Fibroblast of pulmonary artery (primary cell): ENCODE measurements at regions not wholly inside any gene's neighbourhood (a gene's known extent, or its start where the extent isn't known, plus 50 kb on each side); places are given as distances from the start of the nearest gene placed in this dataset.

Experiments
- DNase-seq: peaks from one replicate; pipeline ENCODE4 v3.0.0-alpha.2; 2010; ENCODE audit warnings: low read depth
- H3K4me3 ChIP-seq: replicated peaks from 2 replicates; pipeline ENCODE4 v1.5.1; 2011; ENCODE audit warnings: low read depth, mild to moderate bottlenecking, control low read depth, low read length, moderate library complexity
- TF ChIP-seq, protein P1 (sequence below): IDR thresholded peaks from 2 replicates; pipeline ENCODE4 v1.5.1; 2011; ENCODE audit warnings: mild to moderate bottlenecking, control low read depth, low read length, inconsistent platforms; ENCODE audit errors: missing control alignments

DNA sequence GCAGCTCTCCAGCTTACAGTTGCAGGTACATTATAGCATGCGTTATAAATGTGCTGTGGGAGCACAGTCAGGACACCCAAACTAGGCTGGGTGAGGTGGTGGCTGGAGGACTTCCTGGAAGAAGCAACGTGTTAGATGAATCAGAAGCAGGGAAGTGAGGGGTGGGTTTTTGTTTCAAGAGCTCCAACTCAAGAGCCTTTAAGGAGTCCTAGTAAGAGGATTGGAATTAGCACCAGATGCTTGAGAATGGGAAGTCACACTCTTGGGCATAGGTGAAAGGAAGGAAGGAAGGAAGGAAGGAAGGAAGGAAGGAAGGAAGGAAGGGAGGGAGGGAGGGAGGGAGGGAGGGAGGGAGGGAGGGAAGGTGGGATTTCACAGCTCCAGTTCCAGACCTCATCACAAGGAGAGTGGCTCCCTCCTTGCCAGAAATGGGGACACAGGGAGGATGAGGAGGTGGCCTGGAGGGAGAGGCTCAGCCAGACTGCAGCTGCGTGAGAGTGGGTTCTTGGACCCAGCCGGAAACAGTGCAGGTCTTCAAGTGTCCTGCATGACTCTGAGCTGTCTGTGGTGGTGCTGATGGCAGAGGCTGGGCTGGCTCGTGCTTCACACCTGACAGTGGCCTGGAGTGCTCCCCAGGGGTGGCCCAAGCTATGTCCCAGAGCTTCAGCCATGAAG is 115.7 kb upstream of the GSC start:
- TF ChIP-seq, protein P1, sequence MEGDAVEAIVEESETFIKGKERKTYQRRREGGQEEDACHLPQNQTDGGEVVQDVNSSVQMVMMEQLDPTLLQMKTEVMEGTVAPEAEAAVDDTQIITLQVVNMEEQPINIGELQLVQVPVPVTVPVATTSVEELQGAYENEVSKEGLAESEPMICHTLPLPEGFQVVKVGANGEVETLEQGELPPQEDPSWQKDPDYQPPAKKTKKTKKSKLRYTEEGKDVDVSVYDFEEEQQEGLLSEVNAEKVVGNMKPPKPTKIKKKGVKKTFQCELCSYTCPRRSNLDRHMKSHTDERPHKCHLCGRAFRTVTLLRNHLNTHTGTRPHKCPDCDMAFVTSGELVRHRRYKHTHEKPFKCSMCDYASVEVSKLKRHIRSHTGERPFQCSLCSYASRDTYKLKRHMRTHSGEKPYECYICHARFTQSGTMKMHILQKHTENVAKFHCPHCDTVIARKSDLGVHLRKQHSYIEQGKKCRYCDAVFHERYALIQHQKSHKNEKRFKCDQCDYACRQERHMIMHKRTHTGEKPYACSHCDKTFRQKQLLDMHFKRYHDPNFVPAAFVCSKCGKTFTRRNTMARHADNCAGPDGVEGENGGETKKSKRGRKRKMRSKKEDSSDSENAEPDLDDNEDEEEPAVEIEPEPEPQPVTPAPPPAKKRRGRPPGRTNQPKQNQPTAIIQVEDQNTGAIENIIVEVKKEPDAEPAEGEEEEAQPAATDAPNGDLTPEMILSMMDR: no peak
- DNase-seq: no peak
- no peak overlapping the region for H3K4me3 ChIP-seq

DNA sequence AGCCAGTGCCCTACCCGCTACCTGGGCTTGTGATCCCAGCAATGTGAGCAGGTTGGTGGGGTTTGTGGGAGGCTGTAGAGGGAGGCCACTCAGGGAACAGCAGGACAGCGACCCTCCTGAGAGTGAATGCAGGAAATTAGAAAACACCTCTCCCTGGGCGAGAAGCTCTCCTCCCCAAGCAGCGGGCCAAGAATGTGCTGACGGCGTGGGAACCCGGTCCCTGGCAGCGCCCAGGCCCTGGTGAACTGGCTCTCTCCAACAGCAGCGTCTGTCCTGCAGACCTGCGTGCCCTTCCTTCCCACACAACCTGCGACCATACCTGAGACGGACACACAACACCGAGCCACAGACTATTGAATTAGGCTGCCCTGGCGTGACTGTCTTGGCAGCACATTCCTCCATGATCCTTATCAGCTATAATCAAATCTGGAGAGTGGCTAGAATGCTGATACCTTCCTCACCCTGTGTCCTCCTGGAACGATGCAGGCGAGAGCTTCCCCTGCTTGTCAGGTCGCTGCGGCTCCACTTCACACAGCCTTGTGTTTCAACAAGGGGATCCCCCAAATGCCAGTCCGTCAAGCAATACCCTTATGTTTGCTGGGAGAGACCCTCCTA is 114.8 kb upstream of the GSC start:
- TF ChIP-seq, protein P1: no peak
- no peak overlapping the region for H3K4me3 ChIP-seq
- DNase-seq: no peak

DNA sequence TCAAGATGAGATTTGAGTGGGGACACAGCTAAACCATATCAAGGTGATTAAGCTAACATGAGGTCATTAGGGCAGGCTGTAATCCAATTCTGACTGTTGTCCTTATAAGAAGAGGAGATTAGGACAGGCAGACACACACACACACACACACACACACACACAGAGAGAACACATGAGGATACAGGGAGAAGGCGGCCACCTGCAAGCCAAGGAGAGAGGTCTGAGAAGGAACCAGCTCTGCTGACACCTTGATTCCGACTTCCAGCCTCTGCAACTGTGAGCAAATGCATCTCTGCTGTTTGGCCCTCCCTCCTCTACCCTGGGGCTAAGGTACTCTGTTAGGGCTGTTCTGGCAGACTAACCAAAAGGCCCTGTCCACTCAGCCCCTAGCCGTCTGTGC is 112.5 kb upstream of the GSC start:
- DNase-seq: no peak
- TF ChIP-seq, protein P1: no peak

DNA sequence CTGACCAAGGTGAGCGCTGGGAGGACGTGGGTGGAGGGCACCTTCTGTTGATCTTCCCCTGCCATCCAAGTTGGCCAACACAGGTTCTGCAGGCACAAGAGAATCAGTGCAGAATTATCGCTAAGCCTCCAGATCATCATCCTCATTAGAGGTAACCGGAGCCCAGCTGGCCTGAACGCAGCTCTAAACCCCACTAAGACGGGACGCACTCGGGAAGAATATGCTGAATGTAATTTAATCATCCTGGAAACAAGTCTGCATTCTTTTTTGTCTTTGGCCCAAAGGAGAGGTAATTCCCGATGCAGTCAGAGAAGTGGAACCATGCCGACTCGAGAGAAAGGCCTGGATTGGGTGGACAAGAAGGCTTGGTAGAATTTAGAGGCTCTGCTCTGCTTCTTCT is 111.0 kb upstream of the GSC start:
- no peak for DNase-seq
- TF ChIP-seq, protein P1: no peak
- no peak overlapping the region for H3K4me3 ChIP-seq

More for the DNA sequence above, 112.5 kb upstream of the GSC start:
- no peak overlapping the region for H3K4me3 ChIP-seq

DNA sequence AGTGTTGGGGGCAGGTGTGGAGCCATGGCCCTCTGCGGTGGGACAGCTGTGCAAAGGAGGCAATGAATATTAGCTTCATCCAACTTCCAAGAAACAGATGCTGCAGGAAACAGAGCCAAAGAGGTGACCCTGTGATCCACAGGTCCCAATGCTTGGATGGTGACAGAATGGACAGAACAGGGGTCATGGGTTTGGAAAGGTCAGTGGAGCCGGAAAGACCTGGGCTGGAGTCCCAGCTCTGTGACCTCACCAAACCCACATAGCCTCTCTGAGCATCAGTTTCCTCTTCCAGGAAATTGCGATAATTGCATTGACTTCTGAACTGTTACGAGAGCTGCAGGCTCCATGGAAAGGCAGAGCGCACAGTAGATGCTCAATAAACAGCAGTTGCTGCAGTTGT is 110.2 kb upstream of the GSC start:
- TF ChIP-seq, protein P1: no peak
- no peak for DNase-seq
- H3K4me3 ChIP-seq: no peak overlapping the region

DNA sequence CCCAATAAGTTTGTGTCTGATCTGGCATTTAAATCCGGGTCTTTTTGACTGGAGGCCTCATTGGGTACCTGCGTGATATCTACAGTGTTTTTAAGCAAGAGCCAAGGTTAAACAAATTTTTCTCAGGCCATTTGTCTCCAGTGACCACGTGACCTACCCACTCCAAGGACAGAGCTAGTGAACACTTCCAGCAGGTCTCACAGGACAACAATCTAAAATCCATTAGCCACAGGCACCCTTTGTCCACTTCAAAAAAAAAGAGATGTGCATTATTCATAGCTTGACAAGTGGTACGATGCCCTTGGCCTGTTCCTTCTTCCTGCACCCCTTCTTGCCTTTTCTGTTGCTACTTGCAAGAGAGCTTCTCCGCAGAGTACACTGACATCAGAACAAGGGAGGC is 109.6 kb upstream of the GSC start:
- H3K4me3 ChIP-seq: no peak overlapping the region
- TF ChIP-seq, protein P1: no peak
- no peak for DNase-seq

DNA sequence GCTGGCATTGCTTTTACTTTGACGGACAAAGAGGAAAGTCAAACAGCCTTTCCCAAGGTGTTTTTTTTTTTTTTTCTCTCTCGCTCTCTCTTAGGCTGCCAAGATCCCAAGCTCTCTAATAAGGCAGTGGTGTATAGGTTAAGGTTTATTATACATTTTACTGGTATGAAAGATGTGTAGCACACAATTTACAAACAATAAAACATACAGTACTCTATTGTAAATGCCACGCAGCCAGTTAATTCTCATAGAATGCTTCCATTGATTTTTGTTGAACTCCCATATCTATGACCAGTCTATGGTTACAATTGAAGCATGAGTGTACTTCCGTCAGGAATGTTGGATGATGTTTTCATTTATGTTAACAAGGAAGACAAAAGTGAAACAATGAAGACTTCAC is 106.4 kb upstream of the GSC start:
- DNase-seq: no peak
- TF ChIP-seq, protein P1: no peak
- no peak overlapping the region for H3K4me3 ChIP-seq
